ENCODE measurements at regions not wholly inside any gene's neighbourhood (a gene's known extent, or its start where the extent isn't known, plus 50 kb on each side); places are given as distances from the start of the nearest gene placed in this dataset.

DNA sequence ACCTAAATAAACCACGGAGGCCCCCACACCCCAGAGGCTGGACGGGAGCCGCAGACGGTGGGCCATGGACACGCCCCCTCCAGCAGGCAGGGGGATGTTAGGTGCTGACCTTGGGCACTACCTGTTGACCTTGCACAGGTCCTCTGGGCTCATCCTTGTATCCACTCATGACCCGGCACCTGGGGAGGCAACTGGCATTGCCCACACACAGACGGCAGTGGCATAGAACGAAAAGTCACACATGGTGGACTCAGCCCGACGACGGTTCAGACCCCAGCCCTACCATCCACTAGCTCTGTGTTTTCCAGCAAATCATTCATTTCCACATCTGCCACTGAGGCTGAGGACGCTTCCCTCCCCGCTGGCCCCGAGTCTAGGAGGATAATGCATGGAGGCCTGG, 247.7 kb upstream of the PPP2R2D start:
- no peak for DNase-seq

DNA sequence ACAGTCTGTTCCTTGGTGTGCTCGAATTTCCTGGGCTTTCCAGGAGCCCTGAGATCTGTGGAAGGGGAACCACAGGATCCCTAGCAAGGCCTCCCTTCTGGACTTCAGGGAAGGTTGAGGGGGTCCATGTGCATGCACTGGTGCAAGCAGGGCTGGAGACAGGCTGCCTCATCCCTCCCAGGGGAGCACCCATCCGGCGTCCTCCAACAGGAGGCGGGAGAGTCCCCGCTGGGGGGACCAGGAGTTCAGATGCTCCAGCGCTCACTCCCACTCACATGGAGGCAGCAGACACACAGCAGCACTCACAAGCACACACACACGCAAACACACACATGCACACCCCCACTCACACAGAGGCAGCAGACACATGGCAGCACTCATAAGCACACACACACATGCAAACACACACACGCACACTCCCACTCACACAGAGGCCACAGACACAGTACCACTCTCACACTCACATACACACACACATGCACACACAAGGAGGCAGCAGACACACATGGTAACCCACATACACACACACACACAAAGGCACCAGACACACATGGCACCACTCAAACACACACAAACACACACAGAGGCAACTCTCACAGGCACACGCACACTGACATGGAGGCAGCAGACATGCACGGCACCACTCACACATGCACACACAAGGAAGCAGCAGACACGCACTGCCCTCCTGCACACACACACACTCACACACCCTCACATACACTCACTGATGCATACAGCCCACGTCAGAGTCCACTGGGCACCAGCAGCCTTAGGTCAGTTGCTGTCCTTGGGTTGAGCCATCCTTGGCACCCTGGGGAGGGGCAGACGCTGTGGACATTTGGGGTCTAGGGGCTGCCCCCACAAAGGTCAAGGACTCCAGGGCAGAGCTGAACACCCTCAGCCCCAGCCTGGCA, 247.0 kb upstream of the PPP2R2D start:
- no peak for DNase-seq

DNA sequence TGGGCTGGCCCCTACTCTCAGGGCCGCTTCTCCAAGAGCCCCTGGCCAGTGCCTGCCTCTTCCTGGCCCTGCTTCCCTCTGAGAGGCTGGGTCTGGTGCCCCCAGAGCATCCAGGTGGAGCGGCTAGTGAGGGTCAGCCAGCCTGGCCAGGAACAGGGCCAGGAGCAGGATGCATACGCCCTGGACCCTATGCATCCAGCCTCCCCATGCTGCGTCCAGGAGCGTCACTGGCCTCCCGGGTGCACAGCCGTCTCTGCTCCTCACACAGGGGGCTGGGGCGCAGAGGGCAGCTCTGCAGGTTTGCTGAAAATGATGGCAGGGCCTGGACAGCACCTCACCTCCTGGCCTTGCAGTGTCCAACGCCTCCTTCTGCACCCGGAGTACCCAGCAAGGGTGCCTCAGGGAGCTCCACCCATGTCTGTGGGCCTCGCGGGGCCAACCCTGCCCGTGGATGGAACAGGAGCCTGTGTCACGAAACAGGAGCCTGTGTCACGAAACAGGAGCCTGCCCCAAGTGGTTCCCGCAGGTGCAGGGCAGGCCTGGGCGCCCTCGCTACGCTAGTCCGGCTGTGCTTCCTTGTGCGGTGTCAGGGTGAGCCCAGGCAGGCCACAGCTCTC, 246.2 kb upstream of the PPP2R2D start:
- no peak for DNase-seq

DNA sequence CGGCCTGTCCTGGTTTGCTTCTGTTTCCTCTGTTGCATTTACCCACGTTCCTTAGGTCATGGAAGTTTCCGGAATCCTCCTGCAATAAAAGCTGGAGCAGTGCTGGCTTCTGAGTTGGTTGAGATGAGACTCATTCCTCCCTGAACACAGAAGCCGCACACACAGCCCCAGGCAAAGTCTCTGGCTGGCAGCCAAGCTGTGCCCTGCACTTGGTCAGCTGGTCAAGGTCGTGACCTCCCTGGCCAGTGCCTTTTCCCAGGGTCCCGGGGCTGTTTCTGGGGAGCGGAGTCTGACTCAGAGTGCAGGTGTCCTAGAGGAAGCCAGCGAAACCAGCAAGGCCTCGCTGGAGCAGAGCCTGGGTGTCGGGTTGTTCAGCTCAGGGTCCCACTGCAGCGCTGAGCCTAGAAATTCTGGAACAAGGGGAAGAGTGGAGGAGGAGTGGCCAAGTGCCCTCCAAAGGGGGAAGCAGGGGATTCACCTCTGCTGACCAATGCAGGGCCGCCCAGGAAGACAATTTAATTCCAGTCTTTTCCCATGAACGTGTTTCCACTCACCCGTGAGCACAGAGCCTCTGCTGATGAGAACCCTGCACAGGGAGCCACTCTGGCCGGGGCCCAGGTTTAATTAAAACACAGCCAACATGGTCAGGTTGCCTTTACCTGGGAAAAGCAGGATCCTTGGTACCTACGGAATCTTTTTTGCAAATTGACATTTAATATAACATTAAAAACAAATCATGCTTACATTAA, 245.5 kb upstream of the PPP2R2D start:
- no peak for DNase-seq

DNA sequence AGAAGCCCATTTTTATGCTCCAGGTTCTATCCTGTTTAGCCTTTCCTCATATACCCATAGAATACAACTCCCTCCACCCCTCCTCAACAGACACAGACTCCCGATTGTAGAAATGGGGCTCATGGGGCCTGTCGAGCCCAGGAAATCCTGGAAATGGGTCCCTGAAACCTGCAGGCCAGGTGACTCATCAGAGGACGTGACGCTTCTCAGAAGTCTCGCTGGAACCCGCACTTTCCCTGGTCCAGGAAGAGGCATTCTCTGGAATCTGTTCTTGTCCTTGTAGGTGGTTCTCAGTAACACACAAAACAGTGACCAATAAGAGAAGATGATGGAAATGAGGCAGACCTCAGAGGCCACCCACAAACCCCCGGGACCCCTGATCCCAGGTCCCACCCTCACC, 244.8 kb upstream of the PPP2R2D start:
- DNase-seq = no peak

DNA sequence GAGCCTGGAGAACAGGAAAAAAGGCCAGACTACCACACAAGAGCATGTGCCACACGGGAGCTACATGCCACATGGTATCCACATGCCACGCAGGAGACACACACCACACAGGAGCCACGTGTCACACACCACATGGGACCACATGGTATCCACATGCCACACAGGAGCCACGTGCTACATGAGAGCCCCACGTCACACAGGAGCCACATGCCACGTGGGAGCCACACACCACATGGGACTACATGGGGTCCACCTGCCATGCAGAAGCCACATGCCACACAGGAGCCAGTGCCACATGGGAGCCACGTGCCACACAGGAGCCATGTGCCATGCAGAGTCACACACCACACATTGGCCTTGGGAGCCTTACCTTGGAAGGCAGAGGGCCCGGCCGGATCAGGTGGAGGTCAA, 244.4 kb upstream of the PPP2R2D start:
- no peak for DNase-seq

DNA sequence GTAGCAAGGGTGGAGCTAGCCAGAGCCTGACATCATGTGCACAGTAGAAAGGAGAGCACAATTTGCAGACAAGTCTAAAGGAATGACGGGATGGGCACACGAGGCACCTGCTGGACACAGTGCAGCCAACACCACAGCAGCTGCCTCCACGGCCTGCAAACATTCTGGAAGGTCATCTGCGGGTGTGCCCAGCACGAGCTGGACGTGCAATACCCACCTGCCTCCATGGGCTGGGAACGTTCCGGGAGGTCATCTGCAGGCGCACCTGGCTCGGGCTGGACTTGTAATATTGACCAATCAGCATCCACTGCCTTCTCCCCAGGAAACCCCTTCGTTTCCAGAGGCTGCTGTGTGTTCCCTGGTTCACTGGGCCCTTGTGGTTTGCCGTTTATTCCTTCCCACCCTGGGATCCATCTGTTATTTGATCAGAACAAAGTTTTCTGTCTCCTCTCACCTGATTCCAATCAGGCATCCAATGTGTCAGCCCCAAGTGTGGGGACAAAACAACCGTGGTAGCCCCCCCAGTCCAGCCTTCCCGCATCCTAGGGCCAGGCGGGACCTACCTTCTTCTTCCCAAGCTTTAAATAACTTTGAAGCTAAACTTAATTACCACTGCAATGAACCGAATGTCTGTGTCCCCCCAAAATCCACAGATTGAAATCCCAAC, 243.4 kb upstream of the PPP2R2D start:
- no peak for DNase-seq

GRCh38 chr10:131657985-131658330, 242.8 kb upstream of the PPP2R2D start:
- DNase-seq = no peak

DNA sequence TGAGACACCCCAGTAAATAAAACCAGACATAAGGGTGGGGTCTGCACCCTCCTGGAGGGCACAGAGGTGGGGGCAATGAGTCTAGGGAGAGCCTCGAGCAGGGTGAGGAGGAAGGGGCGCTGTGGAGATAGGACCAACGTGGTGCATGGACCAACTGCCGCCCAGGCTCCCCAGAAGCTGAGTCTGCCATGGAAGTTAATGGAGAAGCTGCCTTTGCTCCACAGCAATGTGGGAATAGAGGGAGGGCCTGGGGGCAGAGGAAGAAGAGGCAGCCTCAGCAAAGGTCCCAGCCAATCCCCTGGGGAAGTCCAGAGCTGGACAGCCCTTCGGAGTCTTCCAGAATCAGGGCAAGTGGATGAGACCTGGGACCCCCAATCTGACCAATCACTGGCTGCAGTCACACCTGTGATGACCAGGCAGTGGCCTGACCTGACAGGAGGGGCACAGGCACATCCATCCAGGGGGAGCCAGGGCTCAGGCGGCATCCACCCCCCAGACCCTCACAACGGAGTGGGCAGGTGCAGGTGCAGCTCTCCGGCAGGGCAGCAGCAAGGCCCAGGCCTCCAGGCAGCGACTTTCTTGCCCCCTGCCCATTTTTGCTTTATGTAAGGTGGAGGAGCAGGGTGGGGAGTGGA, 242.2 kb upstream of the PPP2R2D start:
- DNase-seq = no peak

DNA sequence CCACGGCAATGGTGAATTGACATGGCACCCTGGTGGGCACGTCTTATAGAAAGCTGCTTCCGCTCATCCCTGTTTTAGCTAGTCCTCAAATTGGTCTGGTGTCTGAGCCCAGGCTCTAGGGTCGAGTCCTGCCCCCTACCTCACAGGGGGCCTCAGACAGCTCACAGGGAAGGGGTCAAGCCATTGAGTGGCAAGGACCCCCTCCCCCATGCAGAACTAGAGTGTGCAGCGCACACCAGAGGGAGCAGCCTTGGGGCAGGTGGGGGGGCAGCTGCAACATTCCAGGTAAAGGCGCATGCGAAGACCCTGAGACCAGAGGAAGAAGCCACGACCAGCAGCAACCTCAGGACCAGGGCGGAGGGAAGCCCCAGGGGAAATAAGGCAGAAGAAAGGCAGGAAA, 240.4 kb upstream of the PPP2R2D start:
- no peak for DNase-seq

GRCh38 chr10:131662851-131663250, 238.0 kb upstream of the PPP2R2D start:
- no peak for DNase-seq

GRCh38 chr10:131663351-131663750, 237.5 kb upstream of the PPP2R2D start:
- DNase-seq = no peak

GRCh38 chr10:131666091-131666490, 234.7 kb upstream of the PPP2R2D start:
- no peak for DNase-seq

GRCh38 chr10:131667047-131667446, 233.8 kb upstream of the PPP2R2D start:
- no peak for DNase-seq

- no peak for DNase-seq
Measured at GRCh38 chr10:131667561-131667960, 233.2 kb upstream of the PPP2R2D start.

- DNase-seq = no peak
Measured at GRCh38 chr10:131668903-131669302, 231.9 kb upstream of the PPP2R2D start.

GRCh38 chr10:131669838-131670237, 231.0 kb upstream of the PPP2R2D start:
- no peak for DNase-seq

DNA sequence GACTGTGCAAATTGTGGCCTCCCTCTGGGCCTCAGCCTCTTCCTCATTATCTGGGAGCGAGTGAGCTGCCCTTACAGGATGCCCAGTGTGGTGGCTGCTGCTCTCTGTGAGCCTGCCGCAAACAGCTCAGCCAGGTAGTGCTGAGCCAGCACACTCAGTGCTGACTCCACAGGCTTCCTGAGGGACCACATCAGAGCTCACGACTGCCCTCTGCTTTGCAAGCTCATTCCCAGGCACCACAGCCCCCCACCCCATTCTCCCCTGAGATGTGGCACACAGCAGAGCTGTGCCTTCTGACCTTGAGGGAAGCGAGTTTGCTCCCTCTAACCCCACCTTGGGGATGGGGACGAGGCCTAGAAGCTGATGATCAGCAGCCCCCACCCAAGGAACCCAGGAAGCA, 230.5 kb upstream of the PPP2R2D start:
- no peak for DNase-seq

DNA sequence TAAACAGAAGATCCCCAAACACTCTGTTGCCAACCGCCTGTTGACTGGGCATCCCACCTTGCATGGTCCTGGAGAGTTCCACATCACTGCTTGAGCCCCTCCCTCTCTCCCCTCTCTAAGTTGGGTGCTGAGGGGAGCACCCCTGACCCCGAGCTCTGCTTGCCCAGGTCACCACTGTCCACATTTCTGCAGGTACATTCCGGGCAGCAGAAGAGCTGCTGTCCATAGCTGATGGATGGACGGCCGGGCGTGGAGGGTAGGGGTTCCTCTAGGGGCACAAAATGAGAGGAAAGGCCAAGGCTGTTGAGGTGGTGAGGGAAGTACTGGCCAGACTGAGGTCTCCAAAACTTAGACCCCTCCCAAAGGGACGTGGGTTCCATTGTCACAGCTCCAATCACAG, 227.4 kb upstream of the PPP2R2D start:
- DNase-seq = no peak

DNA sequence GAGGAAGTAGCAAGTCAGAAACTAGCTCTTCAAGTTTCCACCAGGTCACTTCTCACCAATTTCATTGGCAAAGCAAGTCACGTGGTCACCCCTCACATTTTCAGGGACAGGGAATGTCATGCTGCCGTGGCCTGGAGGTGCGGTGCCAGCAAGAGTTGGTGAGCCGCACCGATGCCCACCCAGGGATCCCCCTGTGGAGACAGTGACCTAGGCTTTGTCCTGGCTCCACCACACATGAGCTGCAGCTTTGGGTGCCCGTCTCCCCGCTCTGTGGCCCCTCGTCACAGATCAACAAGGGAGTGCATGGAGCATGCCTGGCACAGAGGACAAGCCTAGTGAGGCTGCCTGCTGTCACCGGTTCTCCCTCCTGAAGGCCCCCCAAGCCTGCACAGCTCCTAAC, 226.7 kb upstream of the PPP2R2D start:
- no peak for DNase-seq

- DNase-seq = no peak
Measured at GRCh38 chr10:131675104-131675503, 225.7 kb upstream of the PPP2R2D start.

- DNase-seq = no peak
Measured at GRCh38 chr10:131676046-131676799, 224.6 kb upstream of the PPP2R2D start.
